Eye (tissue), 1 donor: ENCODE measurements at regions not wholly inside any gene's neighbourhood (a gene's known extent, or its start where the extent isn't known, plus 50 kb on each side); places are given as distances from the start of the nearest gene placed in this dataset.
A peak's percentile ranks its signal among the peaks of the same experiment; 100 is the strongest.
"Not testable (repeated sequence)": the region's sequence is repeated elsewhere in the genome, so short reads cannot be mapped to it uniquely, and the experiment has no call there.

Experiments used
- DNase-seq: peaks from one replicate; pipeline ENCODE4 v3.0.0-alpha.2; 2015

DNA sequence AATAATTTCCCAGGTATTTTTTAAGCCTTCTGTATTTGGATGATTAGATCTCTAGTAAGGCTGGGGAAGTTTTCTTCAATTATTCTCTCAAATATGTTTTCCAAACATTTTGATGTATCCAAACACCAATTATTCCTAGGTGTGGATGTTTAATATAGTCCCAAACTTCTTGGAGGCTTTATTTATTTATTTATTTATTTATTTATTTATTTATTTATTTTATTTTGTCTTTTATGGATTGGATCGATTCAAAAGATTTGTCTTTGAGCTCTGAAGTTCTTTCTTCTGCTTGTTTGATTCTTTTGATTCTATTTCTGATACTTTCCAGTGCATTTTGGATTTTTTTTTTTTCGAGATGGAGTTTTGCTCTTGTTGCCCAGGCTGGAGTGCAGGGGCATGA, 2267.9 kb upstream of the RAG2 start:
- DNase-seq: no peak

DNA sequence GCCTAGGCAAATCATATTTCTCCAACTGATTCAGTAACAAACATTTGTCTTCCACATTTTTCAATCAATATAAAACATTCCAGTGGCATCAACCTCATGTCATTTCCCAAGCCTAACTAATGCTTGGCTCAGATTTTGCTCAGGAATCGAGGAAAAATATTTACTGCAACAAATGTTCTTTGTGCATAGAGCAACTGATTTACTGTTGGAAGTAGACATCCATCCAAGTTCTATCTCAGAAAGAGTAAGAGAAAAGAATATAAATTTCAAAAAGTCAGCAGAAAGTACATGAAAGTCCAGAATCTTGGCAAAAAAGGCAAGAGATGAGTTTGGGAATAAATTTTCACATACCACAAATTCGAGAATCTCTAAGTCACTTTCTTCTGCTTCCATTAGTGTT, 2245.0 kb upstream of the RAG2 start:
- DNase-seq: no peak

GRCh38 chr11:38839071-38839470, 2241.0 kb upstream of the RAG2 start:
- no peak for DNase-seq

DNA sequence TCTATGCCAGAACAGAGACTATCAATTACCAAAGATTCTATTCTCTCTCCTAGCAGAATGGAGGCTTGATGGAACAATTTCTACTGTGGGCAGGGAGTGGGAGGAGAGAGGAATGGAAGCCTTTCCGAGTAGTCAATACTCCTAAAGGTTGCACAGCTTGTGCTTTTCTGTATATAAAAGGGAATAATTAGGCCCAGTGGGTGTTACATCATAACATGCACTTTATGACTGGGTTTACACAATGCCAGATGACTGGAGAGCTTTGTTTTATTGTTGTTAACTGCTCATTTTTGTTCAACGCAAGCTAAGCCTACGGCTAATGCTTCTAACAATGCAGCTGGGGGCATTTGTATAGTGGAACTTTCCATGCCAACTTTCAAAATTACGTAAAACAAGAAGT, 2237.9 kb upstream of the RAG2 start:
- DNase-seq: no peak

DNA sequence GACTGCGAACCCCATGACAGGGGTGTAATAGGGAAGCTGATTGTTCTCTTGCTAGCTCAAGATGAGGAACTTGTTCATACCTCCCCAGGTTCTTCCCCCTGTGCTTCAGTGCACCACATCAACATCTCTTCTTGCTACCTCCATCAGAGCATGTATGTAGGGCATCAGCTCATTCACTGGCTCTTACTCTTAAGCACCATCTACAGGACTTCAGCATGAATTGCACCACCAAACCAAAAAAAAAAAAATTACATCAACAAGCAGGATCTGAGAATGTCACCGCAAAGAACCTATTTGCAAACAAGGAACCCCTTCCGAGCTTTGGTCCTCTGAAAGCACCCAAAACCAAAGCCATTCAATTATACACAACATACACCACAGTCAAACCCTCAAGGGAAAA, 2226.5 kb upstream of the RAG2 start:
- no peak for DNase-seq

DNA sequence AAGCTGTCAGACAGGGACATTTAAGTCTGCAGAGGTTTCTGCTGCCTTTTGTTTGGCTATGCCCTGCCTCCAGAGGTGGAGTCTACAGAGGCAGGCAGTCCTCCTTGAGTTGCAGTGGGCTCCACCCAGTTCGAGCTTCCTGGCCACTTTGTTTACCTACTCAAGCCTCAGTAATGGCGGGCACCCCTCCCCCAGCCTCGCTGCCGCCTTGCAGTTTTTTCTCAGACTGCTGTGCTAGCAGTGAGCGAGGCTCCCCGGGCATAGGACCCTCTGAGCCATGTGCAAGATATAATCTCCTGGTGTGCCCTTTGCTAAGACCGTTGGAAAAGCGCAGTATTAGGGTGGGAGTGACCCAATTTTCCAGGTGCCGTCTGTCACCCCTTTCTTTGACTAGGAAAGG, 2223.8 kb upstream of the RAG2 start:
- DNase-seq: not testable (repeated sequence)

GRCh38 chr11:38819981-38820380, 2221.9 kb upstream of the RAG2 start:
- no peak for DNase-seq

- no peak for DNase-seq
Observed at GRCh38 chr11:38818720-38819119, 2220.7 kb upstream of the RAG2 start.

DNA sequence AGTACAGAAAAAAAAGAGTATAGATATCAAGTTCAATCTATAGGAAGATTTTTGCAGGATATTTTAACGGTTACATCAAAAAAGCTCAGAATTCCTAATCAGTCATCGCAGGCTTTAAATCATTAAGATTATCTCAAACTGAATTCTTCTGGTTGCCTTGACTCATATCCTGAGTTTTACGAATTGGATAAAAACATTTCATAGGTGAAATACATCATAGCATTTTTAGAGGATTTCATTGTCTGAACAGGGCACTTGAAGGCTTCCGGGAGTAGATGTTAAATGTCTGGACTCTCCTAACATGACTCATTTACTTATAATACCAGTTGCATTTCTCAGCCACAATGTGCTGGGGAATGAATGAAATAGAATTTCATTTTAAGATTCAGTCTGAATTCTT, 2216.6 kb upstream of the RAG2 start:
- DNase-seq: no peak

DNA sequence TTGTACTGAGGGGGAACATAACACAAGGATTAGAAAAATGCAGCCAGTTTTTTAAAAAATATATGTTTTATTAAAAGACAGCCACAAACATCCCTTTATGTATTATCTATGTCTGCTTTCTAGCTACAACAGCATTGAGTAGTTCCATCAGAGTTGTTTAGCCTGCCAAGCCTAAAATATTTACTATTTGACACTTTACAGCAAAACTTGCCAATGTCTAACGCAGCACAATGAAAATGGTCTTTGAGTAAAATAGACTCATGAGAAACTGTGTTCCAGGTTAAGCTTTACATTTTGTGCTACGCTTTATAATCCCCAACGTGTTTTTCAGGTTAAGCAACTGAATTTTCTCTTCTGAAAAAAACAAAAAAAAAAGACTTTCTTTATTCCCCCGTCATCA, 2211.5 kb upstream of the RAG2 start:
- DNase-seq: no peak

GRCh38 chr11:38796281-38796680, 2198.2 kb upstream of the RAG2 start:
- DNase-seq: peak; percentile 6

- no peak for DNase-seq
Observed at GRCh38 chr11:38795027-38795426, 2197.0 kb upstream of the RAG2 start.

DNA sequence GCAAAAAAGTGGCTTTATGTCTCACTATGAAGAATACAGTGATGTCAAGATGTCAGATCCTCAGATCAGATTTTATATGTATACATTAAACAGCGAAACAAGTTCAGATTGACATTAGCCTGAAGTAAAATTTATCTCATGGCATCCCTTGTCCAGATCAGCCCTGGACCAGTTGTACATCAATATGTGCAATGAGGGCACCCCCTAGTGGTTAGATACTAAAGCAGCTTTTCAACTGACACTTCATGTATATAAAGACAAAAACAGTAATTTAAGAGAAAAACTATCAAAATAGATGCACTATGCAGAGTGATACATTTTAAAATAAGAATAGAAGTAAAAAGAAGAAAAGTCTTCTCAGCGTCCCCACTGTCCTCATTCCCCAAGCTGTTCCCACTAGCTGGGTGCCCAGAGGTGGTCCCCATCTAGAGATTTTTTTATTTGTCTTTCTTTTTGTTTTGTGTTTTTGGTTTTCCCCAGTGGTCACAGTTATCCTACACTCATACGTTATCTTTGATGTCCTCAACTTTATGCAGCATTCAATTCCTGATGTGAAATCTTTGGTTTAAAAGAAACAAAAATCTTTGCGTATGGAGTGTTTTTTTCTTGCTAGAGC, 2193.4 kb upstream of the RAG2 start:
- peak; percentile 90 for DNase-seq

- no peak for DNase-seq
Observed at GRCh38 chr11:38788561-38788960, 2190.5 kb upstream of the RAG2 start.

- DNase-seq: no peak
Observed at GRCh38 chr11:38784164-38784563, 2186.1 kb upstream of the RAG2 start.

- DNase-seq: no peak
Observed at GRCh38 chr11:38766796-38767195, 2168.8 kb upstream of the RAG2 start.

- DNase-seq: no peak
Observed at GRCh38 chr11:38759394-38759793, 2161.4 kb upstream of the RAG2 start.

DNA sequence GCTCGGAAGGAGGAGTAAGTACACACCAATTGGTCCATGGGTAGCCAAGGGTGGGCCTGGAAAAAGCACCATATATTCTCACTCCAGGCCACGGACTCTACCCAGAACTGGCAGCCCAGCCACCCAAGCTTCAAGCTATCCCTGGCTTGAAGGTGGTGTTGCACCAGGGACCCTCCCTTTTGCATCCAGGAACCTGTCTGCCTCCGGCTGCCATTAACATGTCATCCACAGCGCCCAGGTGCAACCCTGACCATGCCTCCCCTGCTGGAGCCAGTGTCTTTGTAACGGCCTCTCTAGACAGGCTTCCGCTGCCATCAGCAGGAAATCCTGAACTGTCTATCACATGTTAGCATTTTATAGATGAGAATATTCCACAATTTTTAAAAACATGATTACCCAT, 2158.5 kb upstream of the RAG2 start:
- no peak for DNase-seq

DNA sequence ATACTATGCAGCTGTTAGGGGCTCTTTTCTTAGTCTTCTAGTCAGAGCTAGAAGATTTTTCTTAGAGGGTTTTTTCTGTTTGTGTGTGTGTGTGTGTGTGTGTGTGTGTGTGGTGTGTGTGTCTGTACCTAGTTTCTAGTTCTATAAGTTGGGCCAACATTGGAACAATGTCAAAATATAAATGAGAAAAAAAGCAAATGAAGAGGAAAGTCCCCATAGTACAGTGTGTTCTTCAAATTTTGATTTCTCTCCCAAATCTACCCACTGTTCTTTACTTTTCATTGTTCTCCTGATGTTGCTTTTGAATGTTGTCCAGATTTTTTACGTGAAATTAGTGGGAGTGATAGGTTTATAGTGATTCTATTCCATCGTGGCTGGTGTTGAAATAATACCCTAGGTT, 2153.4 kb upstream of the RAG2 start:
- no peak for DNase-seq

DNA sequence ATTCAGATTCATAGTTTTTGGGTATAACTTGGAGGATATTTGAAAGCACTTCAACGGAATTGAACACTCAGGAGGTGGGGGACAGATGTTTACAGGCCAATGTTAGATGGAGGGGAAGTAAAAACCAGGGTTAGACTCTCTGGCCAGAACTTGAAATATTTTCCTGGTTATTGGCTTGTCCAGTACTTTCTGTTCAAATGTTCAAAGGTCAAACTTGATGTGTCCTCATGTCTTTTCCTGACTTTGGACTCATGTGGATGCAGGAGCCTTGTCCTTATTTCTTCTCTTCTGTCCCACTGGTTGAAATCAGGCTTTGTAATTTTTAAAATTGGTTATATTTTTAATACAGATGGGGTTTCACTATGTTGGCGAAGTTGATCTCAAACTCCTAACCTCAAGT, 2148.5 kb upstream of the RAG2 start:
- DNase-seq: not testable (repeated sequence)

DNA sequence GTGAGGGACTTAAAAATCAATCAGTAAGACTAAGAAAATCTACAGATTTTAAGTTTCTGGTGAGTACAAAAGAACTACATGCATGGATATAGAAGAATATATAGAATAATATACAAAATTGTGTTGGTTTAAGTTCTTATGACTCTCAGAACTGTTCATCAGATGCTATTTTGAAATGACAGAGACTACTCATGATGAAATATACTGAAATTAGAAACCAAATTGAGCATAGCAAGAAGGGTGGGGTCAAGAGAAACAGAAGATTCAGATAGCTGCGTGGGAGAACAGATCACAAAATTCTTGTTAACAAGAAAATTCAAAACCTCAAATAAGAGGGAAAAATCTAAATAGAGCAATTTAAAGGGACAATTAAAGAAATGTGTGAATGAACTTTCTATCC, 2125.3 kb upstream of the RAG2 start:
- no peak for DNase-seq

DNA sequence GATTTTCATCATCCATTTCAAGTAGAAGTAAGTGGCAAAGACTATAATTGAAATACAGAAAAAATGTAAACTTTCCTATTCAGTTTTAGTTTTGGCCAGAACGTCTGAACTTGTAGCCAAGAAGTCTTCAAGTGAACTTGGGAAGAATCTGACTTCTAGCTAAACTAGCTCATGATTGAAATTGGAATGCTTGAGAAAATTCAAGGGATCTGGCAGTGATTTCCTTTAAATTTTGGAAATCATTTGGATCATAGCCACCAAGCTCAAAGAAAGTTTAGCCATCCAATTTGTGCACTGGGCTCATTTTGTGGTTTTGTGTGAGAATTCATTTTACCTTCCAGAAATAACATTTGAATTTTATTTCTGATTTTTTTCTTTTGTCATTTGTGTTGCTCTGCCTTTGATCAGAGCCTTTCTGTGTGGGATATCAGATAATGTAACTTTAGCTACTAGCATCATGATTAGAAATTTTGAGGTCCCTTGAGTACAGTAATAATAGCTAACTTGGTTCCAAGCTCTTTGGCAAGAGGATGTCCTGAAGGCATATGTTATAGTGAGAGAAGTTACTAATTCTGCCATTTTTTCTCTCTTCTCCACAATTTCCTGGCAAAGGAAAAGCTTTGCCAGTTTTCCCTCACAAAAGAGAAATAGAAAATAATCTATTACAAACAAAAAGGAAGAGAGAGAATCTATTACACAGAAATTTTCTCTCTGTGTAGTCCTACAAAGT, 2123.7 kb upstream of the RAG2 start:
- DNase-seq: peak; percentile 16

GRCh38 chr11:38718659-38719058, 2120.6 kb upstream of the RAG2 start:
- no peak for DNase-seq

- DNase-seq: no peak
Observed at GRCh38 chr11:38718049-38718448, 2120.0 kb upstream of the RAG2 start.

GRCh38 chr11:38711110-38711509, 2113.1 kb upstream of the RAG2 start:
- no peak for DNase-seq
